Bronchial epithelial cell (primary cell): ENCODE measurements at regions not wholly inside any gene's neighbourhood (a gene's known extent, or its start where the extent isn't known, plus 50 kb on each side); places are given as distances from the start of the nearest gene placed in this dataset.

Experiments used
- DNase-seq: peaks from one replicate; pipeline ENCODE4 v3.0.0-alpha.2; 2010; ENCODE audit warnings: low read depth
- FAIRE-seq: peaks from 2 replicates; lab custom pipeline; 2011; peaks lifted over from hg19 to GRCh38; lab: Jason Lieb, UNC
- H3K27me3 ChIP-seq: 2 replicates; pipeline ENCODE4 v1.5.1; 2011; ENCODE audit warnings: low read length; ENCODE audit not compliant: control insufficient read depth, insufficient read depth
- H3K36me3 ChIP-seq: 2 replicates; pipeline ENCODE4 v1.5.1; 2011; ENCODE audit warnings: low read length; ENCODE audit not compliant: control insufficient read depth, insufficient read depth
- H3K4me3 ChIP-seq: 2 replicates; pipeline ENCODE4 v1.5.1; 2011; ENCODE audit warnings: mild to moderate bottlenecking, low read depth, low read length, control low read depth
- CTCF ChIP-seq: IDR thresholded peaks from 2 replicates; pipeline ENCODE4 v1.5.1; 2011; ENCODE audit warnings: mild to moderate bottlenecking, moderate library complexity, low read length, control low read depth, inconsistent platforms; ENCODE audit not compliant: insufficient read depth, severe bottlenecking

DNA sequence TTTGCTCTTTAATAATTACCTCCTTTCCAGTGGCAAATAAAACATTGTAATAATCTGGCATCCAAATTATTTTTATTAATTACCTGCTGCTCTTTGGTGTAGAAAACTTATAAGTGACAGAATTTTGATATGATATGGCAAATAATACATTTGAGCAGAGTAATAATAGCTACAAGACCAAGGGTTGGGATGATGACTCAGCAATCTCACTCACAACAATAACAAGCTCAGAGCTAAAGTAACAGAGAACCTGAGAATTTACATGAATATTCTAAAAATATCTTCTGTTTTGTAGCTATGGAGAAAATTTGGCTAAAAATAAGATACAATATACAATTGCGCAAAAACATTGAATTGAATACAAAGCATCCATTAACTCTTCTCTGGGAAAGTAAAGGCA, 480.8 kb upstream of the COBL start:
- Histone ChIP-seq H3K4me3 (no peak overlapping the region), H3K27me3 (no peaks in the 10 kb centered on the region), H3K36me3 (no peaks in the 10 kb centered on the region)
- TF ChIP-seq CTCF = no peak
- DNase-seq (no peak), FAIRE-seq (no peak)

DNA sequence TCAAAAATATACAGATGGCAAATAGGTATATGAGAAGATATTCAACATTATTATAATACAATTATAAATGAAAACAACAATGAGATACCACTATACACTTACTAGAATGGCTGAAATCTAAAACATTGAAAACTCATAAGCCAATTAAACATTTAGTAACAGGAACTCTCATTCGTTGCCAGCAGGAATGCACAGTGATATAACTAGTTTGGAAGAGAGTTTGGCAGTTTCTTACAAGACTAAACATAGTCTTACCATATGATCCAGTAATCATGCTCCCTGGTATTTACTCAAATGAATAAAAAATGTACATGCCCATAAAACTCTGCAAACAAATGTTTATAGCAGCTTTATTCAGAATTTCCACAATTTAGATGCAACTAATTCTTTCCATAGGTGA, 476.2 kb upstream of the COBL start:
- H3K36me3 ChIP-seq = no peaks in the 10 kb centered on the region
- H3K4me3 ChIP-seq = no peak overlapping the region
- H3K27me3 ChIP-seq = no peaks in the 10 kb centered on the region
- TF ChIP-seq CTCF = no peak
- DNase-seq (no peak), FAIRE-seq (no peak)

GRCh38 chr7:51789489-51789888, 472.9 kb upstream of the COBL start:
- no peak for FAIRE-seq
- Histone ChIP-seq H3K36me3 (no peaks in the 10 kb centered on the region), H3K4me3 (no peak overlapping the region), H3K27me3 (no peaks in the 10 kb centered on the region)
- peak; percentile 10 for DNase-seq
- peak; percentile 19 for TF ChIP-seq CTCF

- no peak overlapping the region for H3K4me3 ChIP-seq
- no peak for DNase-seq
- H3K36me3 ChIP-seq = no peaks in the 10 kb centered on the region
- TF ChIP-seq CTCF = no peak
- no peaks in the 10 kb centered on the region for H3K27me3 ChIP-seq
- no peak for FAIRE-seq
Observed at GRCh38 chr7:51786284-51786683, 469.7 kb upstream of the COBL start.

- no peaks in the 10 kb centered on the region for H3K27me3 ChIP-seq
- TF ChIP-seq CTCF = no peak
- H3K4me3 ChIP-seq = no peak overlapping the region
- H3K36me3 ChIP-seq = no peaks in the 10 kb centered on the region
- DNase-seq (no peak), FAIRE-seq (no peak)
Observed at GRCh38 chr7:51785876-51786275, 469.3 kb upstream of the COBL start.

DNA sequence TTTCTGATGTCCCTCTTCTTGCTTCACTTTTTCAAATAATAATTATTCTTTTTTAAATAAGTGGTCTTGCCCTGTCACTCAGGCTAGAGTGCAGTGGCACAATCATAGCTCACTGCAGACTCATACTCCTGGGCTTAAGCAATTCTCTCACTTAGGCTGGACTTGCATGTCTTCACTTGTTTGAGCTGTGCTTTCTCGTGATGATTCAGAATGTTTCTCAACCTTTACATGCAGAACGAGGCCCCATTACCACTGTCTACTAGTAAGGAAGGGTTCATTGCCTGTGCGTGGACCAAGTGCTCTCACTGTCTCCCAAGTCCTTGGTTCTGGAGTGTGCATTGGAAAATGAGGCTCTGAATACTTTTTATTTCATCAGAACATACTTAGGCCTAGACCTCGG, 468.6 kb upstream of the COBL start:
- peak; percentile 76 for FAIRE-seq
- no peaks in the 10 kb centered on the region for H3K36me3 ChIP-seq
- DNase-seq = peak; percentile 93

More for the DNA sequence above, 468.6 kb upstream of the COBL start:
- no peaks in the 10 kb centered on the region for H3K27me3 ChIP-seq
- no peak for TF ChIP-seq CTCF
- H3K4me3 ChIP-seq = no peak overlapping the region
